Gastroesophageal sphincter (tissue), 4 donors: ENCODE measurements at regions not wholly inside any gene's neighbourhood (a gene's known extent, or its start where the extent isn't known, plus 50 kb on each side); places are given as distances from the start of the nearest gene placed in this dataset.

Experiments
- ATAC-seq: fragments of 150-250 bp; one replicate; pipeline ENCODE4 v1.9.1; 2016; ENCODE audit warnings: mild to moderate bottlenecking, moderate library complexity
- H3K27ac ChIP-seq, 4 donors: fragments of 200-600 bp; sonication (generic) in 3 of 4; 1 replicate in 3 of 4; 2 replicates in 1 of 4; pipeline ENCODE4 v1.5.1; 2016 to 2019
- H3K27me3 ChIP-seq: fragments of 200-600 bp; sonication (generic); one replicate; pipeline ENCODE4 v1.5.1; 2019
- H3K36me3 ChIP-seq, 2 donors: fragments of 200-600 bp; sonication (generic); one replicate each; pipeline ENCODE4 v1.5.1; 2019; ENCODE audit warnings: control low read depth in 1 of 2
- H3K4me1 ChIP-seq, 3 donors: fragments of 200-600 bp; sonication (generic); 1 replicate in 2 of 3; 2 replicates in 1 of 3; pipeline ENCODE4 v1.5.1; 2016 to 2019; ENCODE audit warnings: control low read depth in 2 of 3
- H3K4me3 ChIP-seq, 2 donors: fragments of 200-600 bp; sonication (generic); one replicate each; pipeline ENCODE4 v1.5.1; 2019; ENCODE audit warnings: mild to moderate bottlenecking in 1 of 2, moderate library complexity in 1 of 2
- H3K9me3 ChIP-seq, 3 donors: fragments of 200-600 bp; sonication (generic); one replicate each; pipeline ENCODE4 v1.5.1; 2017 to 2019; ENCODE audit warnings: control low read depth in 2 of 3
- CTCF ChIP-seq, 4 experiments: fragments of 200-600 bp in 2 of 4; fragments of 450-650 bp in 2 of 4; sonication (generic) in 1 of 4; IDR thresholded peaks; one replicate each; pipeline ENCODE4 v1.5.1; 2017 to 2019; ENCODE audit warnings: antibody characterized with exemption in 4 of 4, mild to moderate bottlenecking in 2 of 4, moderate library complexity in 2 of 4
- EP300 ChIP-seq: sonication (generic); formaldehyde crosslinking; IDR thresholded peaks from one replicate; pipeline ENCODE4 v1.6.1; 2017; ENCODE audit warnings: antibody characterized with exemption, mild to moderate bottlenecking
- POLR2A ChIP-seq, 2 donors: fragments of 450-650 bp; IDR thresholded peaks; one replicate each; pipeline ENCODE4 v1.6.1; 2017; ENCODE audit warnings: antibody characterized with exemption in 2 of 2, mild to moderate bottlenecking in 2 of 2, moderate library complexity in 1 of 2
- POLR2AphosphoS5 ChIP-seq: sonication (generic); formaldehyde crosslinking; IDR thresholded peaks from one replicate; pipeline ENCODE4 v1.6.1; 2017; ENCODE audit warnings: antibody characterized with exemption
- WGBS, 2 donors: methylation state at CpG; one replicate each; pipeline ENCODE4 v1.1.5; 2018; ENCODE audit warnings: low coverage in 1 of 2; 5-methylcytosine and 5-hydroxymethylcytosine counted together

DNA sequence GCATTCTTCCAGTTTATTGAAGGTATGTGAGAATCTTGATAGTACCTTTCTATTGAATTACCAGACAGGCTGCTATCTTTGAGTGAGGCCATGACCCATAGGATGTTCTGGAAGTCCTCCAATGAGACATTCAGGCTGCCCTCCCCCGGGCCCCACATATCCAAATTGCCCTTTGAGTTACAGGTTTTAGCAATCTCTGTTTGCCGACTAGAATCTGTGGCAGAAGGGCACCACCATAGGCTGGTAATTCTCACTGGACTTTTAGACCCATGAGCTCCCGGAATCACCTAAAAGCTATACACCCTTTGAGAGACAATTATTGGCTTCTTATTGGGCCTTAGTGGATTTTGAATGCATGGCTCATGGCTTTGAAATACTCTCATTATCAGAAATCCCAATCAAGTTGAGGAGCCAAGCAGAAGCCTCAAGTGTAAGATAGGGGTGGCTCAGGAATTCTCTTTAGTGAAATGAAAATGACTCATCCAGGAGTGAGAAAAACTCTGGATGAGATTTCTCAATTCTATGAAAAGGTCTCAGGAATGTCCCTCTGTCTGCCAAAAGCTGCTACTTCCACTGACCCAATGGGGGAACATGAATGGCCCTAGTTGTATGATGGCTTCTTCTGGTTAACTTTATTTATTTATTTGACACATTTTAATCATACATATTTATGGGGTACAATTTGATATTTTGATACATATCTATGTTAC, 172.1 kb upstream of the CSNK1A1L start:
- no peak for ATAC-seq
- WGBS, 2 donors: 50% methylated on average over 2 of the region's 3 CpGs; no CpG with 5 or more reads in 1 of the 2 donors
- Histone ChIP-seq H3K4me3 (no peak overlapping the region), H3K36me3 (no peaks in the 10 kb centered on the region), H3K27ac (no peak overlapping the region), H3K27me3 (no peaks in the 10 kb centered on the region), H3K9me3 (no peaks in the 10 kb centered on the region), H3K4me1 (no peaks in the 10 kb centered on the region)
- TF ChIP-seq EP300 (no peak), POLR2A (IDR thresholded peaks at IDR 0.05) (no peak), POLR2AphosphoS5 (no peak), CTCF (IDR thresholded peaks at IDR 0.05) (no peak)

- WGBS, 2 donors: no CpG with 5 or more reads among the region's 1 CpG
- Histone ChIP-seq H3K4me3 (no peak overlapping the region), H3K9me3 (no peaks in the 10 kb centered on the region), H3K27me3 (no peaks in the 10 kb centered on the region), H3K27ac (no peak overlapping the region), H3K4me1 (no peaks in the 10 kb centered on the region), H3K36me3 (no peaks in the 10 kb centered on the region)
- no peak for ATAC-seq
- TF ChIP-seq EP300: no peak
- no peak for TF ChIP-seq POLR2AphosphoS5
- TF ChIP-seq POLR2A (IDR thresholded peaks at IDR 0.05): no peak
- TF ChIP-seq CTCF (IDR thresholded peaks at IDR 0.05): no peak
Observed at GRCh38 chr13:37277007-37277406, 171.5 kb upstream of the CSNK1A1L start.

DNA sequence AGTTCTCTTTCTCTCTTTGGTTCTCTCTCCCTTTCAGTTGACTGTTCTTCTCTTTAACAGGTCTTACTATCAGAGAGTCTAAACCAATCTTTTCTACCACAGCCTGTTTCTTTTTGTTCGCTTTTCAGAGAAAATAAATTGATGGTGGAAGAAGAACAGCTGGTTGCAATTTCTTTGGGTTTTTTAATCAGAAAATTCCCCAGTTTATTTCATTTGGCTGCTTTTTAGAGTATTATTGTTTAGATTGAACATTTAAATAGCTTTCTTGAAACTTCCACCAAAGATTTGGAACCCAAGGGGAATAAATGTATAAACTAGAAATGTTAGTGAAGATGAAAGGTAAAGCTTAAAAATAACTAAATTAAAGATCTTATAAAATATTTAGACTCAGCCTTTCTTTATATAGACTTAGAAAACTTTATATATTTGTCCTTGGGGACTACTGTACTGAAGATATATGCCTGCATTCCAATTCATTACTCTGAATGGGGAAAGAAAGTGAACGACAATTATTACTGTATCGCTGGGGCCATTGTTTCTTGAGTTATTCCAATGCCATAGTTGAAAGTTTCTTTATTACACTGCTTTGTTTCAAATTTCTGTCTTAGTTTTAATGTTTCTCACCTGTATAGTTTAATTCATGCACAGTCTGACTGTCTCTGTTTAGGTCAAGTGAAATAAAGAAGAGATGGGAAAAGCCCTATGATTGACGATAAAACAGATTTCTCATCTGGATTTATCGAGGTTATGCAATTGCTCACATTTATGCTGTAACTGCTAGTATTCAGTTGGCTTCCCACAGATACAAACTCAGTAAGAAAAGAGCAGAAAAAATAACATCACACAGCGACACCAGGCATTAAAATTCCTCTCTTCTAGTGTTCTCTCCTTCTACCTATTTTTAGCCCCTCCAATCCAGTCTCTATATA, 169.4 kb upstream of the CSNK1A1L start:
- no peak overlapping the region for H3K4me3 ChIP-seq
- no peak overlapping the region for H3K27ac ChIP-seq
- H3K27me3 ChIP-seq: no peaks in the 10 kb centered on the region
- ATAC-seq: no peak
- H3K4me1 ChIP-seq: no peaks in the 10 kb centered on the region
- H3K9me3 ChIP-seq: peaks cover 0 to 4% (median 0%) of the 10 kb centered on the region in 3 donors
- TF ChIP-seq POLR2AphosphoS5 (no peak), EP300 (no peak), POLR2A (IDR thresholded peaks at IDR 0.05) (no peak), CTCF (IDR thresholded peaks at IDR 0.05) (no peak)
- no peaks in the 10 kb centered on the region for H3K36me3 ChIP-seq
- WGBS, 2 donors: 57 to 85% methylated on average over 6 of the region's 6 CpGs

DNA sequence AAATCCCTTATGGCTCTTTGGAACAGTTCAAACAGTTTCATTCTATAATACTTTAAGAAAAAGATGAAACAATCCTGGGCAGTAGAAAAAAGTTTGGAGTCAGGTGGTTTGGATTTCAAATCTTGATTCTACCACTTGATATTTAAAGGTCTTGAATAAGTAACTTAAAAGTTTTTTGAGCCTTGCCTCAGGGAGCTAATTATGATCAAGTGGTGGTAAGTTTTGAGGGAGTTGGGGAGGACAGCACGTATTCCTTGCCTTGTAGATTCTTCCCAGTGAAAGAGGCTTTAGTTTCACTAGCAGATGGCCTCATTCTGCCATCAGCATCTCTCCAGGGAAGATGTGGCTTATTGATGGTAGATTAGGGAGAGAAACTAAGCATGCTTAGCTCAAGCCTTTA, 168.4 kb upstream of the CSNK1A1L start:
- peaks cover 0 to 10% (median 0%) of the 10 kb centered on the region in 3 donors for H3K9me3 ChIP-seq
- TF ChIP-seq CTCF (IDR thresholded peaks at IDR 0.05): no peak
- TF ChIP-seq EP300: no peak
- TF ChIP-seq POLR2A (IDR thresholded peaks at IDR 0.05): no peak
- TF ChIP-seq POLR2AphosphoS5: no peak
- ATAC-seq: no peak
- no peak overlapping the region for H3K27ac ChIP-seq
- no peak overlapping the region for H3K4me3 ChIP-seq
- H3K36me3 ChIP-seq: no peaks in the 10 kb centered on the region
- no peaks in the 10 kb centered on the region for H3K27me3 ChIP-seq
- 45 to 67% methylated on average over 1 of the region's 1 CpG for WGBS, 2 donors
- H3K4me1 ChIP-seq: no peaks in the 10 kb centered on the region
